ENCODE measurements at regions not wholly inside any gene's neighbourhood (a gene's known extent, or its start where the extent isn't known, plus 50 kb on each side); places are given as distances from the start of the nearest gene placed in this dataset.
"Not testable (repeated sequence)": the region's sequence is repeated elsewhere in the genome, so short reads cannot be mapped to it uniquely, and the experiment has no call there.

DNA sequence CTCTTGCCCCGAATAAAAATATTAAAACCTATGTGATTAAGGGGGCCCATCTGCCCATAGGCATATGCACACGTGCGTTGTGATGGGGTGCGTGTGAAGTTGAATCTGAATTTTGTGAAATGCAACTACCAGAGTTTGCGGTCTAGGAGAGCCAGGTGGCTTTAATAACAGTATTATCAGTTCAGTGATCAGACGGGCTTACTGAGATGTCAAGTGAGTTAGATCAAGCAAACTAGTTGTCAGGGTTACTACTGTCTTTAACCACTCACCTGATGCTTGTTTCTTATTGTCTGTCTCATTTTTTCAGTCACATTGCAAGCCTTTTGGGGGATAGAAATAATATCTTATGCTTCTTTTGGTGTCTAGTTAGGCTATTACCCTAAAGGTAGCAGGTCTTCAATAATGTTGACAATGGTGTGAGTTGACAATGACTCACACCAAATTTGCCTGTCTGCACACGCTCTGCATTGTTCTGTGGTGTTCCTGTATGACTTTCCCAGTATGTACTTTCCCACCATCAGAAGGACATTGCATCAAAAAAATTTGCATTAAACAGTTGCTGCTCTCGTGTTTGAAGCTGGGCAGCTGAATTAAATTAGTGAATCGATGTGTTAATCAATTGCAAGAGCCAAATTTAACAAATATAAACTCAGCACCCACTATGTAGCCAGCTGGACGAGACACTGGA, 103.1 kb upstream of the NAA20 start:
- DNase-seq (no peak), ATAC-seq (no peak)
- Mint-ChIP-seq H3K36me3 (no peaks in the 10 kb centered on the region), H3K27me3 (peaks cover 0 to 26% (median 11%) of the 10 kb centered on the region in 5 donors), H3K9me3 (no peaks in the 10 kb centered on the region), H3K27ac (no peak overlapping the region), H3K4me3 (no peak overlapping the region), H3K4me1 (peaks cover 0 to 48% (median 0%) of the 10 kb centered on the region in 4 donors)
- POLR2A ChIA-PET = no interaction called here

DNA sequence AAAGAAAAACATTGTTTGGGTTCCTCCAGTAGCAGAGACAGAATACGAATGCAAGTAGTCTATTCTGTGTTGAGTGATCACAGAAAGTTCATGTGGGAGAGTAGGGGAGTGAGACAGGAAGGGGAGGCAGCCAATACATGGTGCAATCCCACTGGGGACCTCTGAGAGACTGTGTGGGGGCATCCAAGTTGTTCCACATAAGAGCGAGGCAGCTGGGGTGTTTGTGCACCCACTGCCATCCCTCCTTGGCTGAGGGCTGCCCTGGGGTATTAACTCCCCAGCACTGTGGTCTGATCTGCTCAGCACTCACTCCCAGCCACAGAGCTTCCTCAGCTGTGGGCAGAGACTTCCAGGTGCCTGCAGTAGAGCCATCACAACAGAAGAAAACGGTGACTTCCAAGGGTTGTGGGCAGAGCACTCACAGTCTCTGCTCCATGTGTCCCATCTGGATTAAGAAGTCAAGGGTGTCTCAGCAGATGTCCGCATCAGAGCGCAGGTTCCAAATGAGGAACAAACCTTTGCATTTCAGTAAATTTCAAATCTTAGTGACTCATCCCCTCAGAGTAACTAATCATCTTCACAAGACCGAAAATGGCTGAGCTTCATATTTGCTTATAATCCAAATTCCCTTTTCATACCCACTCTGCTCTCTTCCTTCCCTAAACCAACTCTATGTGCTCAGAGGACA, 101.9 kb upstream of the NAA20 start:
- Mint-ChIP-seq H3K4me3 (peak overlapping the region in 1 of 10 donors; percentile 34), H3K36me3 (no peaks in the 10 kb centered on the region), H3K4me1 (peaks cover 0 to 45% (median 0%) of the 10 kb centered on the region in 4 donors), H3K27me3 (peaks cover 0 to 26% (median 11%) of the 10 kb centered on the region in 5 donors), H3K9me3 (no peaks in the 10 kb centered on the region), H3K27ac (peak overlapping the region in 1 of 10 donors; percentile 30)
- no peak for DNase-seq
- POLR2A ChIA-PET = no interaction called here
- no peak for ATAC-seq

DNA sequence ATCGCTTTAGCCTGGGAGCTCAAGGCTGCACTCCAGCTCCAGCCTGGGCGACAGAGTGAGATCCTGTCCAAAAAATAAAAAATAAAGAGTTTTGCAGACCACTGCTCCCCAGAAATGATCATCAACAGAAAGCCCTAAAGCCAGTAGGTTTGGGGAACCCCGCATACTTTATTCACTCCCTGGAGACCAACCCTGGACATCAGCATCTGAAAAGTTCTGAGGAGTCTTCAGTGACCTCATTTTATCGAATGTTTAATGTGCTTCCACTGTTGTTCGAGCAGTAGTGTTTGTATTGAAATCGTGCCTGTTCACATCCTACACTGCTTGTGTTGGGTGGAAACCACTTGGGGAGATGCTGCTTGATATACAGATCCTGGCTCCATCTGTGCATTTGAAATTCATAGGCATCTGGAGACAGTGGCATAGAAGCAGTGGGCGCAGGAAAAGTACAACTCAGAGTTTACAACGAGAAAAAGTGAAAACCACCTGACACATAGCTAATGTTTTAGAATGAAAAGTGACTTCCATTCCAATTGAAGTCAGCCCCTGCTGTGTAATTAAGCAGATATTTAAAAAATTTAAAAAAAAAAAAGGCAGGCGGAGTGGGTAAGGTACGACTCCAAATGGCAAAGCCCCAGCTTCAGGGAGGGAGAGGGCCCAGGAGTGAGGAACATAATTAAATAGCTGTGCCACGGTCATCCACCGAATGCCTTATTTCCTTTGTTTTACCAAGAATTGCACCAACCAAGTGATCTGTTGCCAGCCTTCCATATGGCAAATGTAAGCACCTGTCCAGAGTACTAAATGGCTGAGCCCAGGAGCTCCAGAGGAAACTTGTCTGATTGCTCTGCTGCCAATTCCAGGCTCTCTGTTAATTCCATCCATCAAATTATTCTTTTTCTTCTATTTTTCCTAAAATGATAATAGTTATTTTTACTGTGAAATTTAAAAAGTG, 100.4 kb upstream of the NAA20 start:
- H3K36me3 Mint-ChIP-seq = no peaks in the 10 kb centered on the region
- peaks cover 0 to 40% (median 0%) of the 10 kb centered on the region in 4 donors for H3K4me1 Mint-ChIP-seq
- no peak overlapping the region for H3K27ac Mint-ChIP-seq
- DNase-seq (no peak), ATAC-seq (no peak)
- H3K27me3 Mint-ChIP-seq = peaks cover 0 to 26% (median 11%) of the 10 kb centered on the region in 5 donors
- POLR2A ChIA-PET = no interaction called here
- H3K9me3 Mint-ChIP-seq = no peaks in the 10 kb centered on the region
- H3K4me3 Mint-ChIP-seq = no peak overlapping the region

DNA sequence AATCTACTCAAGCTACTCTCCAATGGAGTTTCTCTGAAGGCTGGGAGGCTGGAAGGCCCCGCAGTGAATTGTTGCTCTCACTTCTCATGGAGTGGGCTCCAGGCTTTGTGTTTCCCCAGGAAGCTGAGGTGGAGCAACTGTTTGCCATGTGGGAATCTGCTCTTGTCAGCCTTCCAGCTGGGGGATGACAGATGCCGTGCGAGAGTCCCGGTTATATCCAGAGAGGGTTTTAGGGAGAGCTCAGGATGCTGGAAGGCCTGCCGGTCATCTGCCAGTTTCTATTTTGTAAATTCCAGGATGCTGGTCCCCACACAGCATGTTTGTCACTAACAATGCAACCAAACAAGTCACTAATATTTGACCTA, 98.2 kb upstream of the NAA20 start:
- DNase-seq (no peak), ATAC-seq (no peak)
- Mint-ChIP-seq H3K27ac (no peak overlapping the region), H3K27me3 (peaks cover 0 to 26% (median 7%) of the 10 kb centered on the region in 5 donors), H3K36me3 (no peaks in the 10 kb centered on the region), H3K4me3 (no peak overlapping the region), H3K9me3 (no peaks in the 10 kb centered on the region), H3K4me1 (peaks cover 0 to 33% (median 0%) of the 10 kb centered on the region in 4 donors)
- POLR2A ChIA-PET = no interaction called here

DNA sequence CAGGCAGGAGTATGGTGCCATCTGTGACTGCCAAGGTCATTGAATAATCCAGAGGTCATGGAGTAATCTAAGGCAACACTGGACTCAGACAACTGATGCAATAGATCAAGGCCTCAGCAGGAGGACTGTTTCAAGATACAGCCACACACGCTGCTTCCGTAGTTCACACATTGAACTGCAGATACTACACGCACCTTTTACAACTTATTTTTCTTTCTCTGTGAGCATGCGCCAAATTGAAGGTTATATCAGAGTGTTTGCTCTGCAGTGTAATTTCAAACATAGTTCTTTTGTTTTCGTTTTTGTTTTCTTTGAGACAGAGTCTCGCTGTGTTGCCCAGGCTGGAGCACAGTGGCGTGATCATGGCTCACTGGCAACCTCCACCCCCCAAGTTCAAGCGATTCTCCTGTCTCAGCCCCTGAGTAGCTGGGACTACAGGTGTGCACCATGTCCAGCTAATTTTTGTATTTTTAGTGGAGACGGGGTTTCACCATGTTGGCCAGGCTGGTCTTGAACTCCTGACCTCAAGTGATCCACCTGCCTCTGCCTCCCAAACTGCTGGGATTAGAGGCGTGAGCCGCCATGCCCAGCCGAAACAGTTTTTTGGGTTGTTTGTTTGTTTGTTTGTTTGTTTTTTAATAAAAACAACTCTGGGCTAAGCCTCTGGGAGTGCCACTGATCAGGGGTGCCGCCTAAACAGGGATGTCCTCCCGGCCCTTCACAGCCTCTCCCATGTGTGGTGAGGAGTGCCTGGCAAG, 96.6 kb upstream of the NAA20 start:
- Mint-ChIP-seq H3K4me3 (no peak overlapping the region), H3K4me1 (peaks cover 0 to 18% (median 0%) of the 10 kb centered on the region in 4 donors), H3K36me3 (no peaks in the 10 kb centered on the region), H3K27ac (peak overlapping the region in 1 of 10 donors; percentile 34), H3K27me3 (peaks cover 0 to 20% (median 7%) of the 10 kb centered on the region in 5 donors), H3K9me3 (no peaks in the 10 kb centered on the region)
- no peak for ATAC-seq
- DNase-seq = no peak
- POLR2A ChIA-PET = no interaction called here

DNA sequence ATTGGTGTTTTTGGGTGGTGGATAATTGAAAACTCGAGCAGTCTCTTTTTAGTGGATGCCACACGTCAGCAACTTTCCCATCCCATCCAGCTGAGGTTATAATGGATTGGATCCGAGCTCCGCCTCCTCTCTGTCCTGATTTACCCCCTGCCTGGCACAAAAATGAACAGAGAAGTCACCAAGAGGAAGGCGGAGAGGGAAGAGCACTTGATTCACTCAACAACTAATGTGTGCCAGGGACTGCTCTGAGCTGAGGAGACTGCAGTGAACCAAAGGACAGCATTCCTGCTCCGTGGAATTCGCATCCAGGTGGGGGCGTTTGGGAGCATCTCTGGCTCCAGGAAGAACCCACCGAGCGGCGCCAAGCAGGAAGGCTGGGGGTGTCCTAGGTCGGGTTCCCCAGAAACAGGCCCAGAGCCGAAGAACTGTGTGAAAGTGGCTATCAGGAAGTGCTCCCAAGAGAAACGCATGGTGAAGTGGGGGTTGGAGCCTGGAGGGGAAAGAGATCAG, 95.8 kb upstream of the NAA20 start:
- Mint-ChIP-seq H3K36me3 (no peaks in the 10 kb centered on the region), H3K9me3 (no peaks in the 10 kb centered on the region), H3K4me1 (peaks cover 0 to 15% (median 0%) of the 10 kb centered on the region in 4 donors), H3K27me3 (peaks cover 0 to 15% (median 2%) of the 10 kb centered on the region in 5 donors), H3K27ac (no peak overlapping the region), H3K4me3 (no peak overlapping the region)
- ATAC-seq = no peak
- no peak for DNase-seq
- POLR2A ChIA-PET = no interaction called here

DNA sequence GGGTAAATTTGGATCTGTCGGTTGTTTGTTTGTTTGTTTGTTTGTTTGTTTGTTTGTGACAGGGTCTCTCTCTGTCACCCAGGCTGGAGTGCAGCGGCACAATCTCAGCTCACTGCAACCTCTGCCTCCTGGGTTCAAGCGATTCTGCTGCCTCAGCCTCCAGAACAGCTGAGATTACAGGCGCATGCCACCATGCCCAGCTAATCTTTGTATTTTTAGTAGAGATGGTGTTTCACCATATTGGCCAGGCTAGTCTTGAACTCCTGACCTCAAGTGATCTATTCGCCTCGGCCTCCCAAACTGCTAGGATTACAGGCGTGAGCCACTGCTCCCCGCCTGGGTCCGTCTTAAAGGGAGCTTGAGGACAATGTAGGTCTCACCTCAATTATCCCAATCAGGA, 95.3 kb upstream of the NAA20 start:
- H3K9me3 Mint-ChIP-seq, H3K36me3 Mint-ChIP-seq, DNase-seq, ATAC-seq, H3K27ac Mint-ChIP-seq, H3K4me3 Mint-ChIP-seq, POLR2A ChIA-PET: not testable (repeated sequence)
- Mint-ChIP-seq H3K27me3 (peaks cover 0 to 12% (median 2%) of the 10 kb centered on the region in 5 donors), H3K4me1 (peaks cover 0 to 10% (median 0%) of the 10 kb centered on the region in 4 donors)

DNA sequence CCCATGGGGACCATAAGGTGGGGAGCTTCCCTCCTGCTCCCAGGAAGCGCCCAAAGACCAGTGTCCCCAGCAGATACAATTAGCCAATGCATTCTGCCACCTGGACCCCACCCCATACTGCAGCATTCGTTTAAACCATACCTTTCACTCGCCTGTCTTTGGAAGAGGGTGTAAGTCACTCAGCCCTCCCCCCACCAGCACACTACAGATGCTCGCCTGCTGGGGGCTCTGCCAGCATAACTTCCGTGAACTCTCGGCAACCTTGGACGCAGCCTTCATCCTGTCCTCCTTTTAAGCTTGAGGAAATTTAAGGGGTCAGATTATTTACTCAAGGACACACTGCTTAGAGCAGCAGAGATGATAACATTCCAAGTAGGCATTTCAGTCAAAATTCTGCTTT, 94.4 kb upstream of the NAA20 start:
- ATAC-seq = no peak
- H3K27me3 Mint-ChIP-seq = peaks cover 0 to 15% (median 2%) of the 10 kb centered on the region in 5 donors

DNA sequence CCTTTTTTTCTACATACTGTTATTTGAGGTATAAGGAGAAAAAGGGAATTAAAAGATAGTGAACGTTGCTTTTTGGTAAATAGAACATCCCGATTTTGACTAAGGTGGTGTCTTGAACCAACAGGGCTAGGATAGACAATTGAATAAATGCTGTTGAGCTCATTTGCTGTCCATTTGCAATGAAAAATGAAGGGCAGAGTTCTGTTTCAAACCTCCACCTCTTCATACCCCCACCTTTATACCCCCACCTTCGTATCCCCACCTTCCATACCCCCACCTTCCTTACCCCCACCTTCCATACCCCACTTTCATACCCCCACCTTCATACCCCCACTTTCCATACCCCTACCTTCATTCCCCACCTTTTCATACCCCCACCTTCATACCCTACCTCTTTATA, 93.4 kb upstream of the NAA20 start:
- Mint-ChIP-seq H3K27ac (no peak overlapping the region), H3K27me3 (peaks cover 0 to 25% (median 6%) of the 10 kb centered on the region in 5 donors), H3K9me3 (no peaks in the 10 kb centered on the region), H3K4me1 (peaks cover 0 to 2% (median 0%) of the 10 kb centered on the region in 4 donors), H3K4me3 (no peak overlapping the region), H3K36me3 (no peaks in the 10 kb centered on the region)
- no peak for ATAC-seq
- POLR2A ChIA-PET = interaction anchor here (0.6 kb wide), 1 partner anchor 25 kb away, joined by 3 read pairs; no protein-coding TSS in a partner anchor
- DNase-seq = no peak

More for the DNA sequence above, 94.4 kb upstream of the NAA20 start:
- H3K27ac Mint-ChIP-seq = no peak overlapping the region
- H3K4me3 Mint-ChIP-seq = no peak overlapping the region
- POLR2A ChIA-PET = no interaction called here
- H3K4me1 Mint-ChIP-seq = peaks cover 0 to 7% (median 0%) of the 10 kb centered on the region in 4 donors
- no peaks in the 10 kb centered on the region for H3K9me3 Mint-ChIP-seq
- H3K36me3 Mint-ChIP-seq = no peaks in the 10 kb centered on the region
- DNase-seq = no peak

DNA sequence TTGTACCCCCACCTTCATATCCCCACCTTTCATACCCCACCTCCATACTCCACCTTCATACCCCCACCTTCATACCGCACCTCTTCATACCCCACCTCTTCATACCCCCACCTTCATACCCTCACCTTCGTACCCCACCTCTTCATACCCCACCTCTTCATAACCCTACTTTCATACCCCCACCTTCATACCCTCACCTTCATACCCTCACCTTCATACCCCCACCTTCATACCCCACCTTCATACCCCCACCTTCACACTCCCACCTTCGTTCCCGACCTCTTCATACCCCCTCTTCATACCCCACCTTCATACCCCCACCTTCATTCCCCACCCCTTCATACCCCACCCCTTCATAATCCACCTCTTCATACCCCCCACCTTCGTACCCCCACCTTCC, 92.9 kb upstream of the NAA20 start:
- Mint-ChIP-seq H3K27me3 (peaks cover 0 to 29% (median 11%) of the 10 kb centered on the region in 5 donors), H3K4me3 (no peak overlapping the region), H3K27ac (no peak overlapping the region), H3K36me3 (no peaks in the 10 kb centered on the region), H3K4me1 (peaks cover 0 to 2% (median 0%) of the 10 kb centered on the region in 4 donors), H3K9me3 (no peaks in the 10 kb centered on the region)
- DNase-seq (no peak), ATAC-seq (no peak)
- POLR2A ChIA-PET = no interaction called here

DNA sequence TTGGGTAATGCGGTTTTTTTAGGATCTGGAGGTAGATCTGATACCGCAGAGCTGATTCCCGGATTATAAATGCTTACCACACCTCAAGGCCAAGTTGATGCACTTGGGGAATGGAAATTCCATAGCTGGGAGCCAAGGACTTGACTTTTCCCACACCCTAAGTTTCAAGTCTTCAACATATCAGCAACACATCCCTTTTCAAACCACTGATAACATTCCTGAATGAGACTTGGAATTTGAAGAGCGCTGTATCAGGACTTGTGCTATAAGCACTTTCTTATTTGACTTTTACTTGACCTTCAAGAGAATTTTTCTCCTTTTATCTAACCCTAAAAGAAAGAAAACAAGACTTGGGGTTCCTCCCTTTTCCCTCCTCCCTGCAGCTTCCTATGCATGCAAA, 90.6 kb upstream of the NAA20 start:
- peaks cover 0 to 2% (median 0%) of the 10 kb centered on the region in 4 donors for H3K4me1 Mint-ChIP-seq
- no peaks in the 10 kb centered on the region for H3K36me3 Mint-ChIP-seq
- ATAC-seq (no peak), DNase-seq (no peak)
- peaks cover 0 to 29% (median 12%) of the 10 kb centered on the region in 5 donors for H3K27me3 Mint-ChIP-seq
- H3K4me3 Mint-ChIP-seq = no peak overlapping the region
- H3K27ac Mint-ChIP-seq = no peak overlapping the region
- POLR2A ChIA-PET = no interaction called here
- no peaks in the 10 kb centered on the region for H3K9me3 Mint-ChIP-seq

All from naive thymus-derived CD8-positive, alpha-beta T cell (primary cell).